GM19238 (cell line): ENCODE measurements at regions not wholly inside any gene's neighbourhood (a gene's known extent, or its start where the extent isn't known, plus 50 kb on each side); places are given as distances from the start of the nearest gene placed in this dataset.

Source experiments
- DNase-seq: peaks from one replicate; pipeline ENCODE4 v3.0.0; 2011; ENCODE audit warnings: low spot score; ENCODE audit not compliant: insufficient read length

GRCh38 chr15:70284438-70285214, 186.9 kb upstream of the TLE3 start:
- no peak for DNase-seq

- no peak for DNase-seq
These were observed 185.8 kb upstream of the TLE3 start for GRCh38 chr15:70283511-70283910.

GRCh38 chr15:70281811-70282307, 184.1 kb upstream of the TLE3 start:
- DNase-seq = no peak

- DNase-seq = no peak
These were observed 183.6 kb upstream of the TLE3 start for GRCh38 chr15:70281261-70281810.

- DNase-seq = no peak
These were observed 183.1 kb upstream of the TLE3 start for GRCh38 chr15:70280781-70281180.

- DNase-seq = no peak
These were observed 181.4 kb upstream of the TLE3 start for GRCh38 chr15:70279096-70279495.

- no peak for DNase-seq
These were observed 180.9 kb upstream of the TLE3 start for GRCh38 chr15:70278644-70279043.

- DNase-seq = no peak
These were observed 179.8 kb upstream of the TLE3 start for GRCh38 chr15:70277556-70277955.

- DNase-seq = no peak
These were observed 178.7 kb upstream of the TLE3 start for GRCh38 chr15:70276401-70276800.

- DNase-seq = no peak
These were observed 177.9 kb upstream of the TLE3 start for GRCh38 chr15:70275461-70276138.

- DNase-seq = no peak
These were observed 177.2 kb upstream of the TLE3 start for GRCh38 chr15:70274908-70275307.

GRCh38 chr15:70274255-70274880, 176.7 kb upstream of the TLE3 start:
- DNase-seq = no peak

GRCh38 chr15:70273808-70274207, 176.1 kb upstream of the TLE3 start:
- DNase-seq = no peak

GRCh38 chr15:70272565-70273355, 175.0 kb upstream of the TLE3 start:
- DNase-seq = no peak

- DNase-seq = no peak
These were observed 173.8 kb upstream of the TLE3 start for GRCh38 chr15:70271422-70272088.

- DNase-seq = no peak
These were observed 173.0 kb upstream of the TLE3 start for GRCh38 chr15:70270752-70271111.

- no peak for DNase-seq
These were observed 172.5 kb upstream of the TLE3 start for GRCh38 chr15:70269991-70270751.

GRCh38 chr15:70269311-70269911, 171.7 kb upstream of the TLE3 start:
- DNase-seq = no peak

GRCh38 chr15:70268698-70269251, 171.1 kb upstream of the TLE3 start:
- DNase-seq = no peak
